Mucosa of descending colon (tissue), 3 donors: ENCODE measurements at regions not wholly inside any gene's neighbourhood (a gene's known extent, or its start where the extent isn't known, plus 50 kb on each side); places are given as distances from the start of the nearest gene placed in this dataset.

Experiments
- ATAC-seq: fragments of 200-7000 bp; cut with Tn5 transposase; one replicate; pipeline ENCODE4 v1.9.1; 2020; ENCODE audit warnings: mild to moderate bottlenecking, moderate library complexity
- DNase-seq, 3 donors: peaks; one replicate each; pipeline ENCODE4 v3.0.0-alpha.2; 2020
- H3K36me3 ChIP-seq: fragments of 200-600 bp; one replicate; pipeline ENCODE4 v1.8.0; 2021; ENCODE audit warnings: low read depth, mild to moderate bottlenecking
- H3K4me1 ChIP-seq: fragments of 200-600 bp; one replicate; pipeline ENCODE4 v1.8.0; 2021; ENCODE audit warnings: low read depth, mild to moderate bottlenecking
- H3K4me3 ChIP-seq: fragments of 200-600 bp; one replicate; pipeline ENCODE4 v1.8.0; 2021; ENCODE audit warnings: mild to moderate bottlenecking
- H3K9me3 ChIP-seq: fragments of 200-600 bp; one replicate; pipeline ENCODE4 v1.8.0; 2021; ENCODE audit warnings: mild to moderate bottlenecking
- CTCF ChIP-seq: fragments of 200-600 bp; IDR thresholded peaks from one replicate; pipeline ENCODE4 v1.8.0; 2022; ENCODE audit warnings: antibody characterized with exemption, mild to moderate bottlenecking
- intact Hi-C, 2 donors: fragments of 100-400 bp; cut with DNase I in 1 of 2; cut with micrococcal nuclease in 1 of 2; formaldehyde crosslinking; loops; one replicate each; pipeline versions ENCODE4 v1.11.0 to v1.11.1; 2022; cut with DNase I, micrococcal nuclease
- donor health status: DM: no; HTN: no; CAD: no; lungs with moderate emphysema.
- donor health status: DM: no; HTN: no; CAD: no.
- donor health status: DM: no; HTN: yes; CAD: no.

DNA sequence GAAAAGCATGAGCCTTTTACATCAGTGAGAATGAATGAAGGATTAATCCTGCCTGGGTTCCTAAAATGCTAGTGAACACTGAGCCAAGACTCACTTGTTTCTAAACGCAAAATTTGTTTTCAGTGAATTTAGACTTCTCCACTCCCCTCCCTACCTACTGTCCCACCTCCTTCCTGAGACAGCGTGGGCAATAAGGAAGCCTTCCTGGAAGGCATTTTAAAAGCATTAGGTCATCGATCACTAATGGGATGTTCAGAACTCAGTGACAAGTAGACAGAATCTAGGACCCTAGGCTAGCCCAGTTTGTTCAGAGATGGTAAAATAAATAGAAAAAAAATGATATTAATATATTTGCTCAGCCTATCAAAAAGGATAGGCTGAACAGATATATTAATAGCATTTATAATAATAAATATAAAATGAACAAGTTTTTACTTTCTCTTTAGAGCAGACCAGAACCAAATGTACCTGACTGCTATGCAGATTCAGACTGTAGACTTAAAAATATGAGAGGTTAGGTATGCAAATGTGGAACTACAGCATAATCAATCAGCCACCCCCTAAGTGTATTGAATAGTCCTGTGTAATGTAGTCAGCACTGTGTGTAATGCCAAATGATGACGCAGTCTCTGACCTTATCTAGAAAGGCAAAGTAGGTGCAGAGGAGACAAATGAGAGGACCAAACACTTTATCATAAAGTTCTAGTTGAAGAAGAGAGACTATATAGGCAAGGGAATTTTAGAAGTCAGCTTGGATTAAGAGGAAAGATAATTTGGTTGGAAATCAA, 331.1 kb downstream of the GPAT3 start:
- DNase-seq (no peak), ATAC-seq (no peak)
- no peaks in the 10 kb centered on the region for H3K9me3 ChIP-seq
- TF ChIP-seq CTCF, result no peak
- no peaks in the 10 kb centered on the region for H3K4me1 ChIP-seq
- H3K4me3 ChIP-seq, result no peak overlapping the region
- no peaks in the 10 kb centered on the region for H3K36me3 ChIP-seq
- intact Hi-C loops, result no loop called here

DNA sequence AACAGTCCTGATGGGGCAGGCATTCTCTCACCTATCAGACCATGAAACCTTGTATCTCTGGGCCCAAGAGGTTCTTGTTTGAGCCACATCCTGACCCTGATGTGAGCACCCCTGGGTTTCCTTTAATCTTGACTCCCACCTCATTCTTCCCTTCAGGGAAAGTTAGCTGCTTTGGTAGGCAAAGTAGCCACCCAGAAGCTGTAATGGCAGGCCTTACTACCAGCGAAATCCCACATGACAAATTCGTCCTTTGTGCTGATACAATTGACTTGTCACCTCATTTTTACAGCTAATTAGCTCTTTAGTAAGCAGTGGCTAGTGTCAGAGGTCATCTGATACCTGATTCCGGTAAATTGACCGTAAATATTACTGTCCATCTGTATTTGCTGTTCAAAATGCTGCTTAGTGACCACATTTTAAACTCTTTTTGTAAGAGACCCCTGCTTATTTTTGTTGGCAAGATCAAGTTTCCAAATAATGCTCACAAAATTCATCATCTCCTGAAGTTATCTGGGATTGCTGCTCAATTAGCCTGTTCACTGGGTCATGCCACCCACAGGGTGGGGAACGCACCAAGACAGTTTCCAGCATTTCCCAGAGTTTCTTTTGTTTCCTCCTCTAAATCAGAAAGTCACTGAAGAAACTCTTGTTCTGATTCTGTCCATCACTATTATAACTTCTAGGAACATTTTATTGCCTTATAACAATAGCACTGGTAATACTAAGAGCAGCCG, 329.7 kb downstream of the GPAT3 start:
- TF ChIP-seq CTCF, result no peak
- ATAC-seq, result no peak
- intact Hi-C loops, result no loop called here
- Histone ChIP-seq H3K9me3 (no peaks in the 10 kb centered on the region), H3K4me1 (no peaks in the 10 kb centered on the region), H3K4me3 (no peak overlapping the region), H3K36me3 (no peaks in the 10 kb centered on the region)
- DNase-seq, result no peak

DNA sequence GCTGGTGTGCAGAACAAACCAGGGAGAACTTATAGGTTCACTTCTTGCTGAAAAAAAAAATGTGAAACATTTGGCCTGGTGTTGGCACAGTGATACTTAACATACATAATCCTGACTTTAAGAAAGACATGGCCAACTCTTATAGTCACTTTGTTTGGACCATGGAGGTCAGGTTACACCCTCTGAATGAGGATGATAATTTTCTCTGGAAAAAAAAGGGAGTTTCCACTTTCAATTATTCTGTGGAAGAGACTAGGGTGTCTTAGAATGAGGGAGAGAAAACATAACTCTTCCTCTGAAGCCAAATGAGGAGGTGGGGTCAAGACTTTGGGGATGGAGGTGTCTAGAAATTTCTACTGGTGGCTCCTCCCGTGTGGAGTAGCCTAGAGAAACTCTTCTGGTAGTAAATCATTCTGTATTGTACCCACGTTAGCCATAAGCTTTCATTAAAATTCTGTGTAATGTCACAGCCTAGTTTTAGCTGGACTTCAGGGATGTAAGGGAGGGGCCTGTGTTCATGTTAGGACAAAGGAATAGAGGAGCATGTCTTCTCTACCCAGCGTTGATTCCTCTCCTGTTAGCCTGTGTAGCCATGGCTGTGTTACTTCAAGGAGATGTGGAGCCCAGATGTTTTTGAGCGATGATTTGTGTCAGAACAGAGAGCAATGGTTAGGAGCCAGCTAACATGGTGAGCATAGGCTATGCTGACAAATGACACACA, 328.3 kb downstream of the GPAT3 start:
- intact Hi-C loops, result no loop called here
- DNase-seq (no peak), ATAC-seq (no peak)
- no peaks in the 10 kb centered on the region for H3K36me3 ChIP-seq
- TF ChIP-seq CTCF, result no peak
- H3K4me3 ChIP-seq, result no peak overlapping the region
- H3K4me1 ChIP-seq, result no peaks in the 10 kb centered on the region
- no peaks in the 10 kb centered on the region for H3K9me3 ChIP-seq

- Histone ChIP-seq H3K4me1 (no peaks in the 10 kb centered on the region), H3K36me3 (no peaks in the 10 kb centered on the region), H3K4me3 (no peak overlapping the region), H3K9me3 (no peaks in the 10 kb centered on the region)
- TF ChIP-seq CTCF, result no peak
- ATAC-seq, result no peak
- intact Hi-C loops, result no loop called here
- no peak for DNase-seq
Observed at GRCh38 chr4:83862471-83862870, 326.6 kb downstream of the GPAT3 start.

DNA sequence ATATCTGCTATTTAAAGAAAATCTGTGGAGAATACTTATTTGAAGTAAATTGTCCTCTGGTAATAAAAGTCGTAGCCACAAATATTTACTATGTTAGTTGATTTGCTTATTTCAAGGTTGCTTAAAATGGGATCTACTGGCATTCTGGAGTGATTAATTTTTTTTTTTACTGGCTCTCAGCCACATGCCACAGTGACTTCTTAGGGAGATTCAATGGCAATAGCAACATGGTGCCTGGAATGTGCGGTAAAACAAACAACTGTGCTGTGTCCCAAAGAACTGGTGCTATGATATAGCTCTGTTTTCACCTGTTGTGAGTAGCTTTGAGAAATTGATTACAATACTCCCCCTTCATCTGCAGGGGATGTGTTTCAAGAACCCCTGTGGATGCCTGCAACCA, 324.3 kb downstream of the GPAT3 start:
- ATAC-seq (no peak), DNase-seq (no peak)
- intact Hi-C loops, result no loop called here
- Histone ChIP-seq H3K36me3 (no peaks in the 10 kb centered on the region), H3K4me3 (no peak overlapping the region), H3K9me3 (no peaks in the 10 kb centered on the region), H3K4me1 (no peaks in the 10 kb centered on the region)
- no peak for TF ChIP-seq CTCF
